Upper lobe of left lung (tissue), 6 donors: ENCODE measurements at regions not wholly inside any gene's neighbourhood (a gene's known extent, or its start where the extent isn't known, plus 50 kb on each side); places are given as distances from the start of the nearest gene placed in this dataset.
A peak's percentile ranks its signal among the peaks of the same experiment; 100 is the strongest.

Source experiments
- ATAC-seq, 2 donors: fragments of 200-7000 bp; cut with Tn5 transposase; one replicate each; pipeline ENCODE4 v1.9.1; 2022; ENCODE audit warnings: mild to moderate bottlenecking in 2 of 2, moderate library complexity in 2 of 2; ENCODE audit not compliant: low FRiP score in 2 of 2
- DNase-seq, 2 donors: peaks; one replicate each; pipeline ENCODE4 v3.0.0-alpha.2; 2019 to 2020
- H3K27ac ChIP-seq, 4 donors: fragments of 200-600 bp; sonication (generic); one replicate each; pipeline ENCODE4 v1.5.1; 2016 to 2019
- H3K27me3 ChIP-seq, 4 donors: fragments of 200-600 bp; sonication (generic); one replicate each; pipeline ENCODE4 v1.5.1; 2017 to 2019
- H3K36me3 ChIP-seq, 4 donors: fragments of 200-600 bp; sonication (generic); one replicate each; pipeline ENCODE4 v1.5.1; 2016 to 2019
- H3K4me1 ChIP-seq, 4 donors: fragments of 200-600 bp; sonication (generic); one replicate each; pipeline ENCODE4 v1.5.1; 2018 to 2019
- H3K4me3 ChIP-seq, 4 donors: fragments of 200-600 bp; sonication (generic); one replicate each; pipeline ENCODE4 v1.5.1; 2017 to 2019; ENCODE audit warnings: mild to moderate bottlenecking in 2 of 4, moderate library complexity in 1 of 4
- H3K9me3 ChIP-seq, 4 donors: fragments of 200-600 bp; sonication (generic); one replicate each; pipeline ENCODE4 v1.5.1; 2018 to 2019
- EP300 ChIP-seq, 4 donors: sonication (generic); formaldehyde crosslinking; IDR thresholded peaks; one replicate each; pipeline ENCODE4 v1.5.1; 2017; ENCODE audit warnings: antibody characterized with exemption in 4 of 4, control low read depth in 2 of 4
- POLR2A ChIP-seq, 4 donors: fragments of 450-650 bp; IDR thresholded peaks; one replicate each; pipeline ENCODE4 v1.5.1; 2016 to 2017; ENCODE audit warnings: antibody characterized with exemption in 4 of 4, mild to moderate bottlenecking in 2 of 4
- POLR2AphosphoS5 ChIP-seq, 2 donors: sonication (generic); formaldehyde crosslinking; IDR thresholded peaks; one replicate each; pipeline ENCODE4 v1.5.1; 2017; ENCODE audit warnings: antibody characterized with exemption in 2 of 2
- WGBS, 2 donors: methylation state at CpG; one replicate each; pipeline ENCODE4 v1.1.5; 2017 to 2018; 5-methylcytosine and 5-hydroxymethylcytosine counted together
- TF ChIP-seq, protein P1 (sequence below), 6 experiments: fragments of 450-650 bp in 4 of 6; fragments of 200-600 bp in 2 of 6; sonication (generic) in 2 of 6; IDR thresholded peaks; one replicate each; pipeline ENCODE4 v1.5.1; 2016 to 2019; ENCODE audit warnings: antibody characterized with exemption in 6 of 6
- donor health status: DM: no; HTN: no; CAD: no; lungs with moderate emphysema.
- donor health status: DM: no; HTN: yes; CAD: no; lungs with severe emphysema.

DNA sequence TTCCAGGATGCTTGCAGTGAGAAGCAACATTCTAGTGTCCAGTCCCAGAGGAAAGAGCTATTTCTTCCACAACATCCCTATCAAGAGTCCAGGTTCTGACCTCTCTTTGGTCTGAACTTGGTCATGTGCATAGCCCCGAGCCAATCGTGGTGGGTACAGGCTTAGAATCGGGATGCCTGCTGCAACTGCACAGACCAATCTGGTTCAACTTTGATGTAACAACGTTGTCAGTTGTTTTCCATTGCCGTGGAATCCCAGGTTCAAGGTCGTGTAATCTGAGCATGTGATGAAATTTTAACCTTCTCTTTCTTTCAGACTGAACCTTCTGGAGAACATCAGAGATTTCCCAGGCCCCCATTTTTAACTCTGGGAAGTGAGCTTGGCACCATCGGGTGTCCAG lies 130.5 kb downstream of the ANKRD60 start:
- Histone ChIP-seq H3K27me3 (no peaks in the 10 kb centered on the region), H3K4me3 (no peak overlapping the region), H3K9me3 (no peaks in the 10 kb centered on the region), H3K36me3 (no peaks in the 10 kb centered on the region), H3K27ac (no peak overlapping the region), H3K4me1 (no peaks in the 10 kb centered on the region)
- ATAC-seq (no peak), DNase-seq (no peak)
- TF ChIP-seq, protein P1, sequence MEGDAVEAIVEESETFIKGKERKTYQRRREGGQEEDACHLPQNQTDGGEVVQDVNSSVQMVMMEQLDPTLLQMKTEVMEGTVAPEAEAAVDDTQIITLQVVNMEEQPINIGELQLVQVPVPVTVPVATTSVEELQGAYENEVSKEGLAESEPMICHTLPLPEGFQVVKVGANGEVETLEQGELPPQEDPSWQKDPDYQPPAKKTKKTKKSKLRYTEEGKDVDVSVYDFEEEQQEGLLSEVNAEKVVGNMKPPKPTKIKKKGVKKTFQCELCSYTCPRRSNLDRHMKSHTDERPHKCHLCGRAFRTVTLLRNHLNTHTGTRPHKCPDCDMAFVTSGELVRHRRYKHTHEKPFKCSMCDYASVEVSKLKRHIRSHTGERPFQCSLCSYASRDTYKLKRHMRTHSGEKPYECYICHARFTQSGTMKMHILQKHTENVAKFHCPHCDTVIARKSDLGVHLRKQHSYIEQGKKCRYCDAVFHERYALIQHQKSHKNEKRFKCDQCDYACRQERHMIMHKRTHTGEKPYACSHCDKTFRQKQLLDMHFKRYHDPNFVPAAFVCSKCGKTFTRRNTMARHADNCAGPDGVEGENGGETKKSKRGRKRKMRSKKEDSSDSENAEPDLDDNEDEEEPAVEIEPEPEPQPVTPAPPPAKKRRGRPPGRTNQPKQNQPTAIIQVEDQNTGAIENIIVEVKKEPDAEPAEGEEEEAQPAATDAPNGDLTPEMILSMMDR (IDR thresholded peaks at IDR 0.05), result no peak
- TF ChIP-seq POLR2A (IDR thresholded peaks at IDR 0.05) (no peak), POLR2AphosphoS5 (IDR thresholded peaks at IDR 0.05) (no peak), EP300 (IDR thresholded peaks at IDR 0.05) (no peak)
- 81 to 87% methylated on average over 7 of the region's 7 CpGs for WGBS, 2 donors

DNA sequence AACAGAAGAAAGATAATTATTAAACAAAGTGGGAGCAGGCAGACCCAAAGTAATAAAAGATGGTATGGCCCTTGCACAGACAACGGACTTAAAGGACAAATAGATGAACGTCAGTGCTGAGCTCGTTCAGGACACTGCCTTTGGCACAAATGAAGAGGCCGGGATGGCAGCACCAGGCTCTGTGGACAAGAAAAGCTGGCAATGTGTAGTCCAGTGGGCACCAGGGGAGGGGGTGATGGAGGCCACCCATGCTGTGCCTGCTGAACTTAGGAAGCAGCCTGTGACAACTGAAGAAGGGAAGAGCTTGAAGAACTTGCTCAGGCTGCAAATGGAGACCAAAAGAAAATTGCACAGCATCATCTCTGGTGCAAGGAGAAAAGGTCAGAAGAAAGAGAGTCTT lies 131.0 kb downstream of the ANKRD60 start:
- no peak overlapping the region for H3K4me3 ChIP-seq
- H3K9me3 ChIP-seq, result no peaks in the 10 kb centered on the region
- whole genome bisulfite sequencing, 2 donors, result 69 to 94% methylated on average over 4 of the region's 4 CpGs
- H3K4me1 ChIP-seq, result no peaks in the 10 kb centered on the region
- no peak for ATAC-seq
- no peak for TF ChIP-seq EP300 (IDR thresholded peaks at IDR 0.05)
- TF ChIP-seq, protein P1 (IDR thresholded peaks at IDR 0.05), result no peak
- TF ChIP-seq POLR2AphosphoS5 (IDR thresholded peaks at IDR 0.05), result no peak
- no peak for TF ChIP-seq POLR2A (IDR thresholded peaks at IDR 0.05)
- no peak overlapping the region for H3K27ac ChIP-seq
- no peaks in the 10 kb centered on the region for H3K36me3 ChIP-seq
- H3K27me3 ChIP-seq, result no peaks in the 10 kb centered on the region
- DNase-seq, result no peak

DNA sequence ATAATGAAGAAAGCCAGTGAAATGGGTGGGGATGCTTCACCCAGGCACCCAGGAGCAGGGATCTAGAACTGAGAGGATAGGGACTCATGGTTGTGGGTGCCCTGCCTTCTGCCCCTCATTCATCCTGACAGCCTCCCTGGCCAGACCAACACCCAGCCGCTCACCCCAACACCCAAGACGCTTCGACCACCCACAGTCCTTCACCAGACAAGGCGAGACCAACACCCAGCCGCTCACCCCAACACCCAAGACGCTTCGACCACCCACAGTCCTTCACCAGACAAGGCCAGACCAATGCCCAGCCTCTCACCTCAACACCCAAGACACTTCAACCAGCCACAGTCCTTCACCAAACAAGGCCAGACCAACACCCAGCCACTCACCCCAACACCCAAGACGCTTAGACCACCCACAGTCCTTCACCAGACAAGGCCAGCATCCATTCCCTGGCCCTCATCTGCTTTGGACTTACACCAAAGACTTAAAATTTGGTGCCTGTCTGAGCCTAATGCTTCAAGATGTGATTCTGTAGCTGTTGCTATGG lies 131.5 kb downstream of the ANKRD60 start:
- Histone ChIP-seq H3K9me3 (no peaks in the 10 kb centered on the region), H3K36me3 (no peaks in the 10 kb centered on the region), H3K4me3 (no peak overlapping the region), H3K27me3 (no peaks in the 10 kb centered on the region), H3K27ac (no peak overlapping the region), H3K4me1 (no peaks in the 10 kb centered on the region)
- TF ChIP-seq, protein P1 (IDR thresholded peaks at IDR 0.05), result no peak
- no peak for TF ChIP-seq EP300 (IDR thresholded peaks at IDR 0.05)
- DNase-seq, result no peak
- ATAC-seq, result no peak
- 78 to 84% methylated on average over 8 of the region's 8 CpGs for WGBS, 2 donors

DNA sequence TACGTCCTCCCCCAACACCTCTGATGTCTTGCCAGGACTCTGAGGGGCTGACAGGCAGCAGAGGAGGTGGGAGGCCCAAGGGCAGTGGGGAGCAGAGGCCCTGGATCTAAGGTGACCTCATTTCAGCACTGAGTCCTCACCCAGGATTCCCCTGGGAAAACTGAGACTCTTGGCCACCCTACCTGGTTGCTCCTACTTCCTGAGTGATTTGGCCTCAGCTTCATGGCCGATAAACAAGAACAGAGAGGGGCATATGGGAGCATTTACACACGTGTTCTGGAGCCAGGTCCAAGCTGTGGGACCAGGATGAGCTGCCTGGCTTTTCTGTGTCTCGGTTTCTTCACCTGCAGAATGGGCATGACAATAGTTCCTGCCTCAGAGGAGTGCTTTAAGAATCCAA lies 133.8 kb downstream of the ANKRD60 start:
- no peak overlapping the region for H3K4me3 ChIP-seq
- H3K4me1 ChIP-seq, result no peaks in the 10 kb centered on the region
- 71 to 73% methylated on average over 4 of the region's 4 CpGs for WGBS, 2 donors
- no peaks in the 10 kb centered on the region for H3K27me3 ChIP-seq
- H3K27ac ChIP-seq, result no peak overlapping the region
- ATAC-seq (no peak), DNase-seq (no peak)
- no peaks in the 10 kb centered on the region for H3K36me3 ChIP-seq
- TF ChIP-seq POLR2A (IDR thresholded peaks at IDR 0.05) (no peak), POLR2AphosphoS5 (IDR thresholded peaks at IDR 0.05) (no peak), EP300 (IDR thresholded peaks at IDR 0.05) (no peak)
- TF ChIP-seq, protein P1 (IDR thresholded peaks at IDR 0.05), result no peak
- H3K9me3 ChIP-seq, result no peaks in the 10 kb centered on the region

DNA sequence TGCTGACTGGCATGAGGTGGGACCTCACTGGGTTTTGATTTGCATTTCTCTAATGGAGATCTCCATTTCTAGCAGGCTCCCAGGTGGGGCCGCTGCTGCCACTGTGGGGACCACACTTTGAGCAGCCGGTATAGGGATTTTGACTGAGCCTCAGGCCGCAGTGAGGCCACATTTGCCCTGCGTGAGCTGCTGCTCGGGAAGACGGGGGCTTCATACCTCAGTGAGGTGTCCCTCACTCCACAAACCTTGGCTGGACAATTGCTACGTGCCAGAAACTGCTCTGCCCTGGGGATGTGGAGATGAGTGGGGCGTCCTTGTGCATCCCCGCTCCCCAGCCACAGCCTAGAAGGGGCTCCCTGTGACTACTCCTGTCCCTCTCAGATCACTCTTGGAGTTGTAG lies 134.3 kb downstream of the ANKRD60 start:
- 90 to 92% methylated on average over 6 to 9 of the region's 9 CpGs for WGBS, 2 donors

More for the DNA sequence above, 134.3 kb downstream of the ANKRD60 start:
- H3K27ac ChIP-seq, result no peak overlapping the region
- DNase-seq (peak in 1 of 2 donors; percentile 27), ATAC-seq (no peak)
- H3K4me1 ChIP-seq, result no peaks in the 10 kb centered on the region
- TF ChIP-seq POLR2AphosphoS5 (IDR thresholded peaks at IDR 0.05) (no peak), POLR2A (IDR thresholded peaks at IDR 0.05) (no peak), EP300 (IDR thresholded peaks at IDR 0.05) (no peak)
- TF ChIP-seq, protein P1 (IDR thresholded peaks at IDR 0.05), result no peak
- H3K9me3 ChIP-seq, result no peaks in the 10 kb centered on the region
- no peak overlapping the region for H3K4me3 ChIP-seq
- H3K27me3 ChIP-seq, result no peaks in the 10 kb centered on the region
- no peaks in the 10 kb centered on the region for H3K36me3 ChIP-seq
